ENCODE measurements at regions not wholly inside any gene's neighbourhood (a gene's known extent, or its start where the extent isn't known, plus 50 kb on each side); places are given as distances from the start of the nearest gene placed in this dataset.

- TF ChIP-seq CTCF (IDR thresholded peaks at IDR 0.05; ENCODE audit: low read length) (no peak), EZH2 (IDR thresholded peaks at IDR 0.05; ENCODE audit: borderline replicate concordance, low read length) (no peak)
These were observed 180.7 kb downstream of the SLITRK6 start for GRCh38 chr13:85618521-85618920.
